OCI-LY7 (cell line): ENCODE measurements at regions not wholly inside any gene's neighbourhood (a gene's known extent, or its start where the extent isn't known, plus 50 kb on each side); places are given as distances from the start of the nearest gene placed in this dataset.

Experiments used
- EZH2phosphoT487 ChIP-seq: fragments of 200-600 bp; sonication (generic); IDR thresholded peaks from 2 replicates; pipeline ENCODE4 v1.6.1; 2018; ENCODE audit warnings: low read depth, borderline replicate concordance, mild to moderate bottlenecking, mixed run types, antibody characterized with exemption, low read length, moderate library complexity, mixed read lengths
- TF ChIP-seq, protein P1 (sequence below): fragments of 200-600 bp; sonication (generic); conservative IDR thresholded peaks from 2 replicates; pipeline ENCODE4 v1.5.1; 2014; ENCODE audit warnings: mild to moderate bottlenecking, antibody characterized with exemption, low read length, moderate library complexity, mixed read lengths

DNA sequence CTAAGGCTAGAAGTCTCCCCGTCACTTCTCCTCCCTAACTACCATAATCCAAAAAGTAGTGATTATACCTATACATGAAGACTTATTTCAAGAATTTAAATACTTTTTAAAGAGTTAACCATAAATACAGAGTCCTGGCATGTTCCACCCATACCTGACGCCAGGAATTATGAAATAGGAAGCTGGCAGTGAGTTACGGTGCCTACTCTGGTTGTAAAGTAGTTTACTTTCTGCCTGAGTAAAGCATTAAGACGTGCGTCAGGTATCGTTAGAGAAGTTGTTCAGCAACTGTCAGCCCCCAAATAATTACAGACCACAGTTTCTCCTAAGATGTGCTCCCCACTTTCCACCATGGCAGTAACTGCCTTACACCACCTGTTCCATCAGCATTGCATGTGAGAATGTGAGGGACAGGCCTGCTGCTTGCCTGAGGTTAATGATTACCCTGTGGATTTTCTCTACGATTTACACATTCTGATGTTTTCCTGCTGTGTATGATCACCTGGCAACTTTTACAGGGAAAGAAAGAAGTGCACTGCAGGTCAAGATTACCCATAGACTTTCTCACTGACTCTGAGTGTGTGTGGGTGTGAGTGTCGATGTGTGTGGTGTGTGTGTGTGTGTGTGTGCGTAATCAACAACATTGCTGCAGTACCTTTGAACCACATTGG lies 92.3 kb upstream of the SLC7A11 start:
- TF ChIP-seq, protein P1, sequence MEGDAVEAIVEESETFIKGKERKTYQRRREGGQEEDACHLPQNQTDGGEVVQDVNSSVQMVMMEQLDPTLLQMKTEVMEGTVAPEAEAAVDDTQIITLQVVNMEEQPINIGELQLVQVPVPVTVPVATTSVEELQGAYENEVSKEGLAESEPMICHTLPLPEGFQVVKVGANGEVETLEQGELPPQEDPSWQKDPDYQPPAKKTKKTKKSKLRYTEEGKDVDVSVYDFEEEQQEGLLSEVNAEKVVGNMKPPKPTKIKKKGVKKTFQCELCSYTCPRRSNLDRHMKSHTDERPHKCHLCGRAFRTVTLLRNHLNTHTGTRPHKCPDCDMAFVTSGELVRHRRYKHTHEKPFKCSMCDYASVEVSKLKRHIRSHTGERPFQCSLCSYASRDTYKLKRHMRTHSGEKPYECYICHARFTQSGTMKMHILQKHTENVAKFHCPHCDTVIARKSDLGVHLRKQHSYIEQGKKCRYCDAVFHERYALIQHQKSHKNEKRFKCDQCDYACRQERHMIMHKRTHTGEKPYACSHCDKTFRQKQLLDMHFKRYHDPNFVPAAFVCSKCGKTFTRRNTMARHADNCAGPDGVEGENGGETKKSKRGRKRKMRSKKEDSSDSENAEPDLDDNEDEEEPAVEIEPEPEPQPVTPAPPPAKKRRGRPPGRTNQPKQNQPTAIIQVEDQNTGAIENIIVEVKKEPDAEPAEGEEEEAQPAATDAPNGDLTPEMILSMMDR = no peak
- TF ChIP-seq EZH2phosphoT487 = no peak
